GM12878 (cell line): ENCODE measurements at regions not wholly inside any gene's neighbourhood (a gene's known extent, or its start where the extent isn't known, plus 50 kb on each side); places are given as distances from the start of the nearest gene placed in this dataset.

Experiments used
- ATAC-seq: fragments of 200-7000 bp; cut with Tn5 transposase; 3 replicates; pipeline ENCODE4 v1.9.1; 2020; ENCODE audit warnings: mild to moderate bottlenecking, moderate library complexity
- BruUV-seq: library from RNA; stranded (reverse); fragments of 400-500 nt; replicated peaks from 2 replicates; lab custom pipeline; 2021; lab: Mats Ljungman, UMichigan
- CTCF ChIA-PET: fragments of 300-600 bp; sonication (Branson Sonifier 250); formaldehyde crosslinking; extraction: SDS; loops from one replicate; lab custom pipeline; 2021; ENCODE audit warnings: inconsistent platforms; lab: Yijun Ruan, JAX
- POLR2A ChIA-PET: fragments of 350-600 bp; formaldehyde crosslinking; extraction: SDS; loops from one replicate; lab custom pipeline; 2021; ENCODE audit warnings: inconsistent platforms; lab: Charles Lee
- RAD21 ChIA-PET: fragments of 300-600 bp; sonication (Branson Sonifier 250); formaldehyde crosslinking; loops from one replicate; lab custom pipeline; 2023; ENCODE audit warnings: antibody characterized with exemption; ENCODE audit not compliant: unreplicated experiment; lab: Charles Lee
- SMC1A ChIA-PET: fragments of 300-600 bp; sonication (Branson Sonifier 250); formaldehyde crosslinking; loops from one replicate; lab custom pipeline; 2023; ENCODE audit not compliant: unreplicated experiment, uncharacterized antibody; lab: Charles Lee
- DNase-seq: peaks from one replicate; pipeline ENCODE4 v3.0.0-alpha.2; 2011; ENCODE audit warnings: low read depth, low spot score
- FAIRE-seq: peaks from 3 replicates; lab custom pipeline; 2011; peaks lifted over from hg19 to GRCh38; lab: Jason Lieb, UNC
- H2AFZ ChIP-seq: 2 replicates; pipeline ENCODE4 v1.6.0; 2011; ENCODE audit warnings: low read depth, low read length, control low read depth; ENCODE audit not compliant: control insufficient read depth
- H3K27ac ChIP-seq: 2 replicates; pipeline ENCODE4 v1.5.1; 2011; ENCODE audit warnings: control low read depth; ENCODE audit not compliant: control insufficient read depth, insufficient read depth
- H3K27me3 ChIP-seq, 2 experiments: replicated peaks in 1 of 2; 2 replicates each; pipeline versions ENCODE4 v1.6.0 to v1.6.1; 2011; ENCODE audit warnings: low read length in 1 of 2; ENCODE audit not compliant: control insufficient read depth in 2 of 2, insufficient read depth in 2 of 2
- H3K36me3 ChIP-seq, 2 experiments: 2 replicates each; pipeline ENCODE4 v1.5.1; 2011; ENCODE audit warnings: low read length in 1 of 2; ENCODE audit not compliant: control insufficient read depth in 2 of 2, insufficient read depth in 2 of 2
- H3K4me1 ChIP-seq: 2 replicates; pipeline ENCODE4 v1.6.1; 2011; ENCODE audit warnings: mild to moderate bottlenecking, low read length, moderate library complexity, mixed read lengths; ENCODE audit not compliant: control insufficient read depth, insufficient read depth
- H3K4me2 ChIP-seq: 2 replicates; pipeline ENCODE4 v1.6.0; 2011; ENCODE audit warnings: control low read depth; ENCODE audit not compliant: control insufficient read depth, insufficient read depth
- H3K4me3 ChIP-seq: fragments of 200-600 bp; sonication (generic); 2 replicates; pipeline ENCODE4 v1.5.1; 2016
- H3K79me2 ChIP-seq: 2 replicates; pipeline ENCODE4 v1.6.0; 2011; ENCODE audit warnings: low read length; ENCODE audit not compliant: control insufficient read depth, insufficient read depth
- H3K9ac ChIP-seq: 2 replicates; pipeline ENCODE4 v1.8.0; 2011; ENCODE audit warnings: low read length, control low read depth, mixed read lengths; ENCODE audit not compliant: control insufficient read depth, insufficient read depth
- H3K9me3 ChIP-seq: replicated peaks from 3 replicates; pipeline ENCODE4 v1.5.1; 2011; ENCODE audit warnings: mild to moderate bottlenecking, low read length; ENCODE audit not compliant: control insufficient read depth, insufficient read depth
- H4K20me1 ChIP-seq: 2 replicates; pipeline ENCODE4 v1.6.0; 2011; ENCODE audit not compliant: control insufficient read depth, insufficient read depth
- BACH1 ChIP-seq: fragments of 450-650 bp; IDR thresholded peaks from 2 replicates; pipeline ENCODE4 v1.6.1; 2017; ENCODE audit warnings: mild to moderate bottlenecking, borderline replicate concordance
- CBX5 ChIP-seq: sonication (generic); IDR thresholded peaks from 2 replicates; pipeline ENCODE4 v1.6.1; 2016; ENCODE audit warnings: low read depth, moderate library complexity, mild to moderate bottlenecking, inconsistent platforms
- CREM ChIP-seq: IDR thresholded peaks from 2 replicates; pipeline ENCODE4 v1.6.1; 2014; ENCODE audit warnings: antibody characterized with exemption, low read depth
- EED ChIP-seq: sonication (generic); IDR thresholded peaks from 2 replicates; pipeline ENCODE4 v1.6.1; 2016; ENCODE audit warnings: antibody characterized with exemption, low read depth
- LARP7 ChIP-seq: fragments of 450-650 bp; IDR thresholded peaks from 2 replicates; pipeline ENCODE4 v1.6.1; 2017; ENCODE audit warnings: mild to moderate bottlenecking
- MTA2 ChIP-seq: fragments of 450-650 bp; IDR thresholded peaks from 2 replicates; pipeline ENCODE4 v1.6.1; 2016; ENCODE audit warnings: low read depth, mild to moderate bottlenecking, moderate library complexity
- TCF3 ChIP-seq: IDR thresholded peaks from 2 replicates; pipeline ENCODE4 v1.6.1; 2012; ENCODE audit warnings: low read depth, mild to moderate bottlenecking, low read length, borderline replicate concordance; ENCODE audit not compliant: insufficient read depth
- ZNF384 ChIP-seq: IDR thresholded peaks from 2 replicates; pipeline ENCODE4 v1.6.1; 2012; ENCODE audit warnings: low read depth, mild to moderate bottlenecking, low read length, improper control_type of control experiment, borderline replicate concordance
- WGBS: methylation state at CpG from one replicate; pipeline ENCODE4 v1.1.6; 2016; ENCODE audit warnings: low lambda C conversion rate; ENCODE audit not compliant: insufficient replicate concordance, insufficient coverage; ENCODE audit errors: missing lambda C conversion rate; 5-methylcytosine and 5-hydroxymethylcytosine counted together
- in situ Hi-C: fragments of 300-500 bp; cut with MboI; formaldehyde crosslinking; loops from 9 replicates; pipeline ENCODE4 v1.14.3; 2018; ENCODE audit warnings: mixed read lengths
- intact Hi-C: fragments of 100-400 bp; cut with micrococcal nuclease; formaldehyde crosslinking; loops from one replicate; pipeline ENCODE4 v1.14.2; 2022; ENCODE audit not compliant: unreplicated experiment
- TF ChIP-seq, protein P1 (sequence below): fragments of 450-650 bp; conservative IDR thresholded peaks from 2 replicates; pipeline ENCODE4 v1.6.1; 2017; ENCODE audit warnings: mild to moderate bottlenecking, moderate library complexity

DNA sequence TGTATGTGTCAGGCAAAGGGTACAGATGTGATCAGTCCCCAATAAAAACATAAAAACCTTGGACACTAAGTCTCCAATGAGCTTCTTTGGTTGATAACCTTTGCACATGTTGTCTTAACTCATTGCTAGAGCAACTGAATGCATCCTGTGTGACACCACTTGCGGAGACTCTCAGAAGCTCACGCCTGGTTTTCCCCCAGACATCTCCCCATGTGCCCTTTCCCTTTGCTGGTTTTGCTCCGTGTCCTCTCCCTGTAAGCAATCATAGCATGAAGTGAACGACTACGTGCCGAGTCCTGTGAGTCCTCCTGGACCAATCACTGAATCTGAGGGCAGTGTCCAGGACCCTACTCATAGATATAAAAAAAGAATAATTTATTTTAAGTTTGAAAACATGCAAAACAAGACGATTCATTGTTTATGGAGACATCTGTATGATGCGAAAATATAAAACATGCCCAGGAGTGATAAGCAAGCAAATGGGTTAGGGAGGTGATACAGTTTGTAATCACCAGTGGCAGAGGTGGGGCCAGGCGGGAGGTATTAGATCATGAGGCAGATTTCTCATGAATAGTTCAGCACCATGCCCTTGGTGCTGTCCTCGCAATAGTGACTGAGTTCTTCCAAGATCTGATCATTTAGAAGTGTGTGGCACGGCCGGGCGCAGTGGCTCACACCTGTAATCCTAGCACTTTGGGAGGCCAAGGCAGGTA is 115.5 kb downstream of the MED10 start:
- no peak for TF ChIP-seq MTA2
- TF ChIP-seq CREM: no peak
- TF ChIP-seq, protein P1, sequence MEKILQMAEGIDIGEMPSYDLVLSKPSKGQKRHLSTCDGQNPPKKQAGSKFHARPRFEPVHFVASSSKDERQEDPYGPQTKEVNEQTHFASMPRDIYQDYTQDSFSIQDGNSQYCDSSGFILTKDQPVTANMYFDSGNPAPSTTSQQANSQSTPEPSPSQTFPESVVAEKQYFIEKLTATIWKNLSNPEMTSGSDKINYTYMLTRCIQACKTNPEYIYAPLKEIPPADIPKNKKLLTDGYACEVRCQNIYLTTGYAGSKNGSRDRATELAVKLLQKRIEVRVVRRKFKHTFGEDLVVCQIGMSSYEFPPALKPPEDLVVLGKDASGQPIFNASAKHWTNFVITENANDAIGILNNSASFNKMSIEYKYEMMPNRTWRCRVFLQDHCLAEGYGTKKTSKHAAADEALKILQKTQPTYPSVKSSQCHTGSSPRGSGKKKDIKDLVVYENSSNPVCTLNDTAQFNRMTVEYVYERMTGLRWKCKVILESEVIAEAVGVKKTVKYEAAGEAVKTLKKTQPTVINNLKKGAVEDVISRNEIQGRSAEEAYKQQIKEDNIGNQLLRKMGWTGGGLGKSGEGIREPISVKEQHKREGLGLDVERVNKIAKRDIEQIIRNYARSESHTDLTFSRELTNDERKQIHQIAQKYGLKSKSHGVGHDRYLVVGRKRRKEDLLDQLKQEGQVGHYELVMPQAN: no peak
- TF ChIP-seq EED: no peak
- TF ChIP-seq CBX5: no peak
- TF ChIP-seq LARP7: no peak
- no peak for TF ChIP-seq ZNF384
- no peak for TF ChIP-seq BACH1
- no peak for TF ChIP-seq TCF3
- ATAC-seq (no peak), FAIRE-seq (no peak), DNase-seq (no peak)
- H3K4me3 ChIP-seq: no peak overlapping the region
- CTCF ChIA-PET: no interaction called here
- no peaks in the 10 kb centered on the region for H3K79me2 ChIP-seq
- BruUV-seq: no TSS peak
- H3K27ac ChIP-seq: no peak overlapping the region
- no peaks in the 10 kb centered on the region for H3K27me3 ChIP-seq
- no peaks in the 10 kb centered on the region; the same call in 2 of the 3 replicates for H3K9me3 ChIP-seq
- H3K9ac ChIP-seq: no peak overlapping the region
- no peaks in the 10 kb centered on the region for H3K4me1 ChIP-seq
- H3K36me3 ChIP-seq: no peaks in the 10 kb centered on the region
- in situ Hi-C loops (no loop called here), intact Hi-C loops (no loop called here)
- no peak overlapping the region for H3K4me2 ChIP-seq
- H4K20me1 ChIP-seq: no peaks in the 10 kb centered on the region
- SMC1A ChIA-PET: interaction anchor here (1.0 to 1.8 kb wide), 3 partner anchors 9 to 14 kb away, joined by 3 read pairs; no protein-coding TSS in a partner anchor
- 63% methylated on average over 13 of the region's 13 CpGs for WGBS
- POLR2A ChIA-PET: interaction anchor here (1.0 kb wide), 1 partner anchor 11 kb away, joined by 4 read pairs; no protein-coding TSS in a partner anchor
- RAD21 ChIA-PET: no interaction called here
- no peak overlapping the region for H2AFZ ChIP-seq
